Chondrocyte (in vitro differentiated cells): ENCODE measurements at regions not wholly inside any gene's neighbourhood (a gene's known extent, or its start where the extent isn't known, plus 50 kb on each side); places are given as distances from the start of the nearest gene placed in this dataset.
"Not testable (repeated sequence)": the region's sequence is repeated elsewhere in the genome, so short reads cannot be mapped to it uniquely, and the experiment has no call there.

Experiments
- DNase-seq: peaks from one replicate; pipeline ENCODE4 v3.0.0; 2021; ENCODE audit warnings: mixed read lengths, low spot score
- H3K27ac Mint-ChIP-seq: one replicate; pipeline ENCODE4 v1.8.0; 2021; ENCODE audit warnings: mild to moderate bottlenecking, moderate library complexity, mixed read lengths; ENCODE audit not compliant: unreplicated experiment
- H3K27me3 Mint-ChIP-seq: 2 replicates; pipeline ENCODE4 v1.8.0; 2021; ENCODE audit warnings: low read depth, mixed read lengths
- H3K36me3 Mint-ChIP-seq: 2 replicates; pipeline ENCODE4 v1.8.0; 2021; ENCODE audit warnings: low read depth, mixed read lengths
- H3K4me1 Mint-ChIP-seq: 2 replicates; pipeline ENCODE4 v1.8.0; 2021; ENCODE audit warnings: low read depth, mild to moderate bottlenecking, mixed read lengths
- H3K4me3 Mint-ChIP-seq: one replicate; pipeline ENCODE4 v1.8.0; 2021; ENCODE audit warnings: mild to moderate bottlenecking, moderate library complexity, mixed read lengths; ENCODE audit not compliant: unreplicated experiment
- H3K9me3 Mint-ChIP-seq: 2 replicates; pipeline ENCODE4 v1.8.0; 2021; ENCODE audit warnings: low read depth, mixed read lengths
- TF ChIP-seq, protein P1 (sequence below): fragments of 200-600 bp; sonication (generic); IDR thresholded peaks from 2 replicates; pipeline ENCODE4 v1.5.0; 2021; ENCODE audit warnings: antibody characterized with exemption, mild to moderate bottlenecking, moderate library complexity

DNA sequence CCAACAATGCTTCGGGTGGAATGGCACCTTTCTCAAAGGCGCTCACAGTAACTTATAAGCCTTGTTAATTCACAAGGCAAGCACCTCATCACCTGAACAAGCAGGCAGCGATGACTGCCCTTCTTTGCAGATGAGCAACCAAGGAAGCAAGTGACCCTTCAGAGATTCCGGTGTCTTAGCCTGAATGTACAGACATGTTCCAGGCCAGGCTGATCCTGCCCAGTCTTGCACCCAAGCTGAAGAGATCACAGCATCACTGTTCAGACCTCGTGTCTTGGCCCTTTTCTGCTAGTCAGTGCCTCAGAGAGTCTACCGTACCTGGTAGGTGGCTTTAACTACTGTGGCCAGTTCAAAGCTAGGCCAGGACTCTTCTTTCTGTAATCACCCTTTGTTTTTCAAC is 94.7 kb upstream of the ERCC6L2 start:
- no peak overlapping the region for H3K27ac Mint-ChIP-seq
- no peaks in the 10 kb centered on the region for H3K9me3 Mint-ChIP-seq
- TF ChIP-seq, protein P1, sequence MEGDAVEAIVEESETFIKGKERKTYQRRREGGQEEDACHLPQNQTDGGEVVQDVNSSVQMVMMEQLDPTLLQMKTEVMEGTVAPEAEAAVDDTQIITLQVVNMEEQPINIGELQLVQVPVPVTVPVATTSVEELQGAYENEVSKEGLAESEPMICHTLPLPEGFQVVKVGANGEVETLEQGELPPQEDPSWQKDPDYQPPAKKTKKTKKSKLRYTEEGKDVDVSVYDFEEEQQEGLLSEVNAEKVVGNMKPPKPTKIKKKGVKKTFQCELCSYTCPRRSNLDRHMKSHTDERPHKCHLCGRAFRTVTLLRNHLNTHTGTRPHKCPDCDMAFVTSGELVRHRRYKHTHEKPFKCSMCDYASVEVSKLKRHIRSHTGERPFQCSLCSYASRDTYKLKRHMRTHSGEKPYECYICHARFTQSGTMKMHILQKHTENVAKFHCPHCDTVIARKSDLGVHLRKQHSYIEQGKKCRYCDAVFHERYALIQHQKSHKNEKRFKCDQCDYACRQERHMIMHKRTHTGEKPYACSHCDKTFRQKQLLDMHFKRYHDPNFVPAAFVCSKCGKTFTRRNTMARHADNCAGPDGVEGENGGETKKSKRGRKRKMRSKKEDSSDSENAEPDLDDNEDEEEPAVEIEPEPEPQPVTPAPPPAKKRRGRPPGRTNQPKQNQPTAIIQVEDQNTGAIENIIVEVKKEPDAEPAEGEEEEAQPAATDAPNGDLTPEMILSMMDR: no peak
- H3K4me3 Mint-ChIP-seq: no peak overlapping the region
- H3K27me3 Mint-ChIP-seq: no peaks in the 10 kb centered on the region
- peaks cover 30% of the 10 kb centered on the region for H3K4me1 Mint-ChIP-seq
- H3K36me3 Mint-ChIP-seq: no peaks in the 10 kb centered on the region
- DNase-seq: no peak

DNA sequence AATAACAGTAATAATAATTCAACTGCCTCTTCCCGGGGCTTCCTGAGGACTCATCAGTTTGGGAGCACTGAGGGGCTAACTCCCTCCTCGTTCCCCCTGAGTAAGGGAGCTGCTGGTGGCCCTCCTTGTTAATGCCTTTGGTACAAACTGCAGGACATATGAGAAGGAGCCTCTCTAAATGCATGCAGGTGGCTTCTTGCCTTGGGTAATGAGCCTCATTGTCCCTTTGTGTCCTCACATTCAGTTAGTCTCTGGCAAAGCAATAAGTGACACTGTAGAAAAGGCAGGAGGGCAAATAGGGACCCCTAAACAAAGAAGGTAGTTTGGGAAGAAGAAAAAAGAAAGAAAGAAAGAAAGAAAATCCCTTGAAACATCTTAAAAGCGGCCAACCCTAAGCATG is 95.4 kb upstream of the ERCC6L2 start:
- Mint-ChIP-seq H3K27ac (no peak overlapping the region), H3K4me3 (no peak overlapping the region), H3K27me3 (no peaks in the 10 kb centered on the region), H3K9me3 (no peaks in the 10 kb centered on the region), H3K36me3 (no peaks in the 10 kb centered on the region), H3K4me1 (peaks cover 30% of the 10 kb centered on the region)
- DNase-seq: no peak
- TF ChIP-seq, protein P1: no peak

DNA sequence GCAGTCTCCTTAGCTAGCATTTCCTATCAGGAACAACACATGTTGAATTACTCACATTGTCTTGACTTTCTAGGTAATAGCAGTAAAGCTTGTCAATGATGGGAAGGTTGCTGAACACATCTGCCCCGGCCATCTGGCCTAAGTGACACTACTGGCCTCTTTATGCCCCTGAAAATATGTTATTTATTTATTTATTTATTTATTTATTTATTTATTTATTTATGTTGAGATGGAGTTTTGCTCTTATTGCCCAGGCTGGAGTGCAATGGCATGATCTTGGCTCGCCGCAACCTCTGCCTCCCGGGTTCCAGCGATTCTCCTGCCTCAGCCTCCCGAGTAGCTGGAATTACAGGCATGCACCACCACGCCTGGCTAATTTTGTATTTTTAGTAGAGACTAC is 95.9 kb upstream of the ERCC6L2 start:
- DNase-seq, H3K27ac Mint-ChIP-seq, H3K9me3 Mint-ChIP-seq, H3K36me3 Mint-ChIP-seq, H3K4me3 Mint-ChIP-seq, H3K27me3 Mint-ChIP-seq: not testable (repeated sequence)
- peaks cover 30% of the 10 kb centered on the region for H3K4me1 Mint-ChIP-seq

DNA sequence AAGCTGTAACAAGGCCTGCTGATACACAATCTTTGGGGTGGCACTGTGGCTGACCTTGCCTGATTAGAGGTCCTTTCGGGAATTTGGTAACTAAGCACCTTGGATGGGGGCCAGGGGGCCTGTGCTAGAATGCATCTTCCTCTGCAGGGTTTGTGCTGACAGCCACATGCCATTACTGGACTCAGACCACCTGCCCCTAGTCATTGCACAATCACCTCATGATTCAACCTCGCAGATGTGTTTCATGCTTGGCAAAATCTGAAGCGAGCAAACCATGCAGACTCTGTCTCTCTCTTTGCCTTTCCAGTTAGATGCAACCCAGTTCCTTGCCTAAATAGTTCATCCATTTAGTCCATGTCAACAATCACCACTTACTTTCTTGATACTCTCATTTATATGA is 96.5 kb upstream of the ERCC6L2 start:
- peaks cover 30% of the 10 kb centered on the region for H3K4me1 Mint-ChIP-seq
- TF ChIP-seq, protein P1: no peak
- H3K27ac Mint-ChIP-seq: no peak overlapping the region
- no peaks in the 10 kb centered on the region for H3K36me3 Mint-ChIP-seq
- no peaks in the 10 kb centered on the region for H3K9me3 Mint-ChIP-seq
- H3K27me3 Mint-ChIP-seq: no peaks in the 10 kb centered on the region
- H3K4me3 Mint-ChIP-seq: no peak overlapping the region
- DNase-seq: no peak

DNA sequence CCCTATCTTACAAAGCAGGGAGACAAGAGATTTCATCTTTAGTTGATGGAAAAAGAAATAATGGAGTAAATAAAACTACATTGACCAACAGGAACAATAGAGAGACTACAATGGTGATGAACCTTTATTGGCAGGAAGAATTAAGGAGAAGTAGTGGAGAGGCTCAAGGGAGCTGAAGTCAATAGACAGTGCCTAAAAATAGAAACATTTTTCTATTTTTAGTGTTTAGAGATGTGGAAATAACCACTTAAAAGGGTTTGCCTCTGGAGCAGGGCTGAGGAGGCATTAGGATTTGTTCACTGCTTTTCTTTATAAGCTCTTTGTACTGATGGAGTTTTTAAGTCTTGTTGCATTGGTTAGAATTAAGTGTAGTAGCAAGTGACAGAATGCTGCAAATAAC is 98.4 kb upstream of the ERCC6L2 start:
- H3K4me3 Mint-ChIP-seq: no peak overlapping the region
- no peaks in the 10 kb centered on the region for H3K36me3 Mint-ChIP-seq
- no peaks in the 10 kb centered on the region for H3K27me3 Mint-ChIP-seq
- no peak for DNase-seq
- TF ChIP-seq, protein P1: no peak
- no peaks in the 10 kb centered on the region for H3K9me3 Mint-ChIP-seq
- H3K4me1 Mint-ChIP-seq: peaks cover 31% of the 10 kb centered on the region
- H3K27ac Mint-ChIP-seq: no peak overlapping the region

DNA sequence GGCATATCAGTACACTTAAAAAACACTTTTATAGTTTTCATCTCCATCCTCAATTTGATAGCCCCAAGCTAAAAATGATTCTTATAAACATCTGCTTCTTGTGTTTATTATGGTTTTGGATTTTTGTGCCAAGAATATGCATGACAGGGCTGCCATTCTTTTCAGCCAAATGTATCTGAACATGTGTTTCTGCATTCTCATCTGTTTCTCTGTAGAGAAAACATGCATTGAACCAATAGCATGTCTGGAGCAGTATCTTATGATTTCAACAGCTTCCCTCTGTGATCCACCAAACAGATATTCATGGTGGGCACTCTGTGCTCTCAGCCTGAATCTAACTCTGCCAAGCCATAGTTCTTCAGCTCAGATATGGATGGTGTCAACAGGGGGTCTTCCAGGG is 99.3 kb upstream of the ERCC6L2 start:
- TF ChIP-seq, protein P1: no peak
- Mint-ChIP-seq H3K27ac (no peak overlapping the region), H3K4me1 (peaks cover 38% of the 10 kb centered on the region), H3K9me3 (no peaks in the 10 kb centered on the region), H3K36me3 (no peaks in the 10 kb centered on the region), H3K4me3 (no peak overlapping the region), H3K27me3 (no peaks in the 10 kb centered on the region)
- DNase-seq: no peak
